ENCODE measurements at regions not wholly inside any gene's neighbourhood (a gene's known extent, or its start where the extent isn't known, plus 50 kb on each side); places are given as distances from the start of the nearest gene placed in this dataset.
"Not testable (repeated sequence)": the region's sequence is repeated elsewhere in the genome, so short reads cannot be mapped to it uniquely, and the experiment has no call there.

- no peak for DNase-seq (ENCODE audit: low read depth in 1 of 2, low spot score in 1 of 2)
Observed at GRCh38 chr3:189375532-189375931, 203.8 kb downstream of the TPRG1 start.

GRCh38 chr3:189383630-189384029, 211.9 kb downstream of the TPRG1 start:
- DNase-seq (ENCODE audit: low read depth in 1 of 2, low spot score in 1 of 2), result no peak

GRCh38 chr3:189385880-189386279, 214.1 kb downstream of the TPRG1 start:
- DNase-seq (ENCODE audit: low read depth in 1 of 2, low spot score in 1 of 2), result not testable (repeated sequence)

- no peak for DNase-seq (ENCODE audit: low read depth in 1 of 2, low spot score in 1 of 2)
Observed at GRCh38 chr3:189386739-189387138, 215.0 kb downstream of the TPRG1 start.

- DNase-seq (ENCODE audit: low read depth in 1 of 2, low spot score in 1 of 2), result no peak
Observed at GRCh38 chr3:189389346-189389745, 217.6 kb downstream of the TPRG1 start.

DNA sequence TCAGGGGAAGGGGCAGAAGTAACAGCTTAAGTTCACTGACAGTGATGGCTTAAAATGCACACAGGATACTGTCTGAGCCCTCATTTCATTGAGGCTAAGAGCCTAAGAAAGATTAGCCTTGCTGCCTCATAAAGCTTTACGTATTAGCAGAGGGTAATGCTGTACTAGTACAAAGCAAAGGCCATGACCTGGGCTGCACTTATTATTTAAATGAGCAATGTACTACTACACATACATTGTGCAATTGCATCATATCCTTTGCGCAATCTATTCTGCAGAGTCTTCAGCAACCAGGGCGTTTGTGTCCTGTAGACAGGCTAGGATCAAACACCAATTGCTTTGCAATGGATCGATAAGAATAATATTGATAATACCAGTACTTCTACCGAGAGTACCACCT, 221.8 kb downstream of the TPRG1 start:
- no peak for DNase-seq (ENCODE audit: low read depth in 1 of 2, low spot score in 1 of 2)

DNA sequence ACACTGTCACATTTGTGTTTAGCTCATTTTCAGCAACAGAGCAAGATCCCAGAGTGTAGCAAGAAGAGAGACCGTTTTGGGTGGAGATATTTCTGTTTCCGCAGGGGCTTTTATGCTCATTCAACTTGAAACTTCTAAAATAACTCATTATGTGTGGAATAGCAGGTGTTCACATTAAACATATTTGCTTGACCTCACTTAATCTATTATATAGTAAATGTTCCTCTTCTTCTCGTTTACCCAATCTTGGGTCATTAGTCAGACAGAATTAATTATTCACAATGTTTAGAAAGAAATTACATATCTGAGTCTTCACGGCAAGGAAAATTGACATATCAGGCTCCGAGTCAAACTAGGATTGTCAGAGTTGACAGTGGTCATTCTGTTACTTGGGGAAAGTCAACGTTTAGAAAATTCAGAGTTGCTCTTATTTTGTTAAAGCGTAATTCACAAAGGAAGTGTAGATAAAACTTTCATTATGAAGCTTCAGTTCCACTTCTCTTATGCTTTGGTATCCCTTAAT, 222.9 kb downstream of the TPRG1 start:
- DNase-seq (ENCODE audit: low read depth in 1 of 2, low spot score in 1 of 2), result no peak

- DNase-seq (ENCODE audit: low read depth in 1 of 2, low spot score in 1 of 2), result no peak
Observed at GRCh38 chr3:189395825-189396224, 224.1 kb downstream of the TPRG1 start.

DNA sequence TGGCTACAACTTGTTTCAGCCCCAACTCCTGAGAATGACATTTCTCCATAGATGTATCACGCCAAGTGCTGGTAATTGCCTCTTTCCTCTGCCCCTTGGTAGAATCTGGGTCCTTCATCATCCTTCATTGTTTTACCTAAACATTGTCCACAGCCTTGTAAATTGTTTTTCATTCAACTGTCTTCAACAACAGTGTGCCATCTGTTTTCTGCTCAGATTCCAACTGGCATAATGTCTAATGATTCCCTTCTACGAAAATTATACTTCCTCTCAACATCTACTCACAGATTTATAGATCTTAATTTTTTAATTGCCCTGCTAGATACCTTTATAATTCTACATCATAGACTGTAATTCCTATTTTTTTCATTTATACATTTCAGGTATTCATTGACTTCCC, 226.9 kb downstream of the TPRG1 start:
- DNase-seq (ENCODE audit: low read depth in 1 of 2, low spot score in 1 of 2), result no peak

DNA sequence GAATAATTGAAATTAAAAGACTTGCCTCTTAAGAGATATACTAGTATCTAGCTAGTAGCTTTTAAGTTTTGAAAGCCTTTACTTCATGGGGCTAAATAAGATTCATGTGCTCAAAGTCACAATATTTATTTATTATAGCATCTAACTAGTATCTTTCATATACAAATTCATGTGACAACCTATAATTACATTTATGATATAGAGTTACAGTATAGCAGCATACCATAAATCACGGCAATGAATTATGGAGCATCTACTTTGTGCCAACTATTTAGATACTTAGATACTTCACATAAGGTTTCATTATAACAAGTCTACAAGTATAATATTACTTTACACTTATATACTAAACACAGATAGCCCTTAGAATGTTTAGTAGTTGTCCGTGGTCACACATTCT, 229.4 kb downstream of the TPRG1 start:
- DNase-seq (ENCODE audit: low read depth in 1 of 2, low spot score in 1 of 2), result no peak

- DNase-seq (ENCODE audit: low read depth in 1 of 2, low spot score in 1 of 2), result no peak
Observed at GRCh38 chr3:189403194-189403593, 228.0 kb upstream of the TP63 start.

GRCh38 chr3:189404024-189404423, 227.2 kb upstream of the TP63 start:
- no peak for DNase-seq (ENCODE audit: low read depth in 1 of 2, low spot score in 1 of 2)

GRCh38 chr3:189404797-189405484, 226.2 kb upstream of the TP63 start:
- DNase-seq (ENCODE audit: low read depth in 1 of 2, low spot score in 1 of 2), result no peak

DNA sequence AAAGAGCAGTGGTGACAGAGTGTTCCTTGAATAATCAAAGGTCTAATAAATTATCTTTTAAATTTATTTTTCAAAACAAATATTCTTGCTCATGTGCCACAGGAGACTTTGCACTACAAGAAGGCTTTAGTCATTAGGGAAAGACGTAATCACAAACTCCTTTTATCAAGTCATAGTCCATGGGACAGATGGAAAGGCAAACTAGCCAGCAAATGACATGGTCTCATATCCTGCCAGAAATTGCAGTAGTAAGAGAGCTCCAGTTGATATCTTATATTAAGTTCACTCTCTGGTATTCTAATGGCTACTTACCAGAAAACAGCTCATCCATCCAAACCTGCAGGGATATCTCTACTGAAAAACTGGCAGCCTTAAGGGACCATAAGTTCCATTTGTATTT, 225.0 kb upstream of the TP63 start:
- no peak for DNase-seq (ENCODE audit: low read depth in 1 of 2, low spot score in 1 of 2)

DNA sequence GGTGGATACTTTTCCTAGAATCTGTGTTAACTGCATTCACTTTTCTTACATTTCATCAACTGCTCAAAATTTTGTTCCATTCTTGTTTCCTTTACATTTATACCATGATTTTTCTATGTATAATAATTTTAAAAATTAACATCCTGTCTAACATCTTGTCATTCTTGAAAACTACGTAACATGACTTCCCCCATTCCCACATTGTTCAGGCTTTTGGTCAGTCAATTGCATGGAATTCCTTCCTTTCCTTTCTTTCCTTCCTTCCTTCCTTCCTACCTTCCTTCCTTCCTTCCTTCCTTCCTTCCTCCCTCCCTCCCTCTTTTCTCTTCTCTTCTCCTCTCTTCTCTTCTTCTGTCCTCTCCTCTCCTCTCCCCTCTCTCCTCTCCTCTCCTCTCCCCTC, 220.7 kb upstream of the TP63 start:
- DNase-seq (ENCODE audit: low read depth in 1 of 2, low spot score in 1 of 2), result no peak

DNA sequence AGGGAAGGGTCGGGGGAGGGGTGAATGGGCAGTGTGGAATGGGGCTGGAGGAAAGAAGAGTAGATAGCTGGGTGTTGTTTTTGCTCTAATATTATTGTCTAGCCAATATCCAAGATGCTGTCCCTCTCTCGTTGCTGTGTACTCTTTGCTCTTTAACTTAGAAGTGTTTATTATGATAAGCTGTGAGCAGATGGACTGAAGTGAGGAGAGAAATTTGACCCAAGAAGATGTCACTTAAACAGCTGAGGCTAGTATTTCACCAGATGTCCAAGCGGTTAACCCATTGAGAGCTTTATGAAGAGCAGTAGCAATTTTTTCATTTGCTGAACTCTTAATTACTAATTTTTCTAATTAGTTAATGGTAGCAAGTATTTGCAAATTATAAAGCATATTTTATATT, 212.2 kb upstream of the TP63 start:
- DNase-seq (ENCODE audit: low read depth in 1 of 2, low spot score in 1 of 2), result no peak

- no peak for DNase-seq (ENCODE audit: low read depth in 1 of 2, low spot score in 1 of 2)
Observed at GRCh38 chr3:189419683-189420082, 211.5 kb upstream of the TP63 start.

DNA sequence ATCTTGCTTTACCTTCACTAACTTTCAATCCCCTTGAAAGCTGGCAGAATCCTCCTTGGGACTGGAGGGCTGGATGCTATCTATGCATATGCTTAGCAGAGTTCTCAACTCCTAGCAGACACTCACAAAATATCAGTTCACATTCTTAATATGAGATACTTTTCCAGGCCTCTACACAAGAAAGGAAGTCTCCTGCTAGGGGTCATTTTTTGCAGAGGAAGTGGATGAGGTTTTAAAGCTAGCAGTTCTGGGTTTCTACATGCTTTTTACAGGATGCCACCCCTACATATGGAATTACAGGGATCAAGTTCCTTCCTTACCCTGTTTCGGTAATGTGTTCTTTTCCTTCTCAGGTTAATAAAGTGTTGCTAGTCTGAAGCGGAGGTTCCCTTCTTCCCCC, 206.3 kb upstream of the TP63 start:
- no peak for DNase-seq (ENCODE audit: low read depth in 1 of 2, low spot score in 1 of 2)

GRCh38 chr3:189429019-189429418, 202.2 kb upstream of the TP63 start:
- DNase-seq (ENCODE audit: low read depth in 1 of 2, low spot score in 1 of 2), result no peak

DNA sequence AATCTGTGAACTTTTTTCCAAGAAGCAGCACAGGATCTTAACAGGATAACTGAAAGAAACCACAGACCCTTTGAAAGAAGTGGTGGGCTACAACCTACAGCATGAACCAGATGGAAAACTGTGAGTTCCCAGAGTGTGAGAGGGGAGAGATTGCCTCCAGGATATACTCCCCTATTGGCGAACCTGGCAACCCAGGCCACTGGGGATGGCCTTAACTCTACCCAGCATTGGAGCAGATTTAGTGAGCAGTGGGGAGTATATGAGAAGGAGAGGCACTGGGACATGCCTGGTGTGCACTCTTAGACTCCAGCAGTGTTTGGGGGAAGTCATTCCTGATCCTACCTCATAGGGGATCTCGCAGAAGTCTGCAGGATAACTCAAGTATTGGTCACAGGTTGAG, 201.0 kb upstream of the TP63 start:
- DNase-seq (ENCODE audit: low read depth in 1 of 2, low spot score in 1 of 2), result no peak

DNA sequence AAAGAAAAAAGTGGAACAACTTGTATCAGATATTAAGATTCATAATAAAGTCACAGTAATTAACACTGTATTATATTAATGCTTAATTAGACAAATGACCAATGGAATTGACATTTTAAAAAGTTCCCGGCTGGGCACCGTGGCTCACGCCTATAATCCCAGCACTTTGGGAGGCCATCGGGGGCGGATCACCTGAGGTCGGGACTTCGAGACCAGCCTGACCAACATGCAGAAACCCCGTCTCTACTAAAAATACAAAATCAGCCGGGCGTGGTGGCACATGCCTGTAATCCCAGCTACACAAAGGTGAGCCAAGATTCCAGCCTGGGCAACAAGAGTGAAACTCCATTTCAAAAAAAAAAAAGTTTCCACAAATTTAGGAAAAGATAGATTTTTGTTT, 188.9 kb upstream of the TP63 start:
- DNase-seq (ENCODE audit: low read depth in 1 of 2, low spot score in 1 of 2), result not testable (repeated sequence)

GRCh38 chr3:189446959-189447560, 184.1 kb upstream of the TP63 start:
- no peak for DNase-seq (ENCODE audit: low read depth in 1 of 2, low spot score in 1 of 2)

DNA sequence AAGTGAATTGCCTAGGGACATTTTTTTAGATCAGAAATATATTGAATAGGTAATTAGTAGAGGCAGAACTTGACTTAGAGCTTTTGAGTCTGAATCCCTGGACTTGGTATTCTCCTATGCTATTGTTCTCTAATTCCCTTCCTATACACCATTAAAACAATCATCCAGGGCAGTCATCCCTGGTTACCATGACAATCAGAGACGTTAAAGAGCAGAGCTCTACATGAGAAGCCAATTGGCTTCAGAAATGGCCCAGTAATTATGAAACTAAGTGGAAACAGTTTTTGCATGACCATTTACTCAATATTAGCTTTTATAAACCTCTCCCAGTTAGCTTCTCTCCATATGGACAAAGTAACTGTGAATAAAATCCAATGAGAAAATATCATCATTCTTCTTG, 182.1 kb upstream of the TP63 start:
- DNase-seq (ENCODE audit: low read depth in 1 of 2, low spot score in 1 of 2), result no peak

All from activated CD4-positive, alpha-beta T cell treated with anti-CD3 and anti-CD28 coated beads, Interleukin-2, amount 50 U/mL, for 24 hours (primary cell).